Neural progenitor cell (in vitro differentiated cells): ENCODE measurements at regions not wholly inside any gene's neighbourhood (a gene's known extent, or its start where the extent isn't known, plus 50 kb on each side); places are given as distances from the start of the nearest gene placed in this dataset.

Source experiments
- DNase-seq: peaks from one replicate; pipeline ENCODE4 v3.0.0-alpha.2; 2016; ENCODE audit warnings: low spot score
- H2AFZ ChIP-seq: fragments of 200-600 bp; sonication (generic); replicated peaks from 2 replicates; pipeline ENCODE4 v1.6.1; 2016; ENCODE audit warnings: antibody characterized with exemption
- H3F3A ChIP-seq: fragments of 200-600 bp; sonication (generic); 2 replicates; pipeline ENCODE4 v1.6.1; 2016; ENCODE audit warnings: antibody characterized with exemption, low read depth
- H3K27ac ChIP-seq: fragments of 200-600 bp; sonication (generic); 2 replicates; pipeline ENCODE4 v1.5.1; 2016; ENCODE audit warnings: mild to moderate bottlenecking
- H3K27me3 ChIP-seq: fragments of 200-600 bp; sonication (generic); 2 replicates; pipeline ENCODE4 v1.6.1; 2016; ENCODE audit warnings: mild to moderate bottlenecking, moderate library complexity
- H3K36me3 ChIP-seq: fragments of 200-600 bp; sonication (generic); 2 replicates; pipeline ENCODE4 v1.5.1; 2016
- H3K4me1 ChIP-seq: fragments of 200-600 bp; sonication (generic); 2 replicates; pipeline ENCODE4 v1.6.1; 2016; ENCODE audit warnings: mixed run types
- H3K4me2 ChIP-seq: fragments of 200-600 bp; sonication (generic); 2 replicates; pipeline ENCODE4 v1.6.1; 2016
- H3K4me3 ChIP-seq: fragments of 200-600 bp; sonication (generic); 2 replicates; pipeline ENCODE4 v1.5.1; 2016
- H3K79me2 ChIP-seq: fragments of 200-600 bp; sonication (generic); 2 replicates; pipeline ENCODE4 v1.6.1; 2016; ENCODE audit warnings: low read depth
- H3K9ac ChIP-seq: fragments of 200-600 bp; sonication (generic); 2 replicates; pipeline ENCODE4 v1.6.1; 2016
- H3K9me3 ChIP-seq: fragments of 200-600 bp; sonication (generic); 2 replicates; pipeline ENCODE4 v1.5.1; 2016; ENCODE audit warnings: low read depth
- H4K20me1 ChIP-seq: fragments of 200-600 bp; sonication (generic); 2 replicates; pipeline ENCODE4 v1.6.1; 2016; ENCODE audit warnings: low read depth
- H3K27ac Mint-ChIP-seq: 3 replicates; pipeline ENCODE4 v1.8.0; 2021; ENCODE audit warnings: mixed read lengths
- H3K27me3 Mint-ChIP-seq: 2 replicates; pipeline ENCODE4 v1.8.0; 2022; ENCODE audit warnings: low read depth, mild to moderate bottlenecking, inconsistent platforms, moderate library complexity, mixed read lengths; ENCODE audit not compliant: insufficient read depth
- H3K36me3 Mint-ChIP-seq: 3 replicates; pipeline ENCODE4 v1.8.0; 2021; ENCODE audit warnings: mixed read lengths
- H3K4me1 Mint-ChIP-seq: 3 replicates; pipeline ENCODE4 v1.8.0; 2021; ENCODE audit warnings: mixed read lengths
- H3K4me3 Mint-ChIP-seq: 3 replicates; pipeline ENCODE4 v1.8.0; 2021; ENCODE audit warnings: mild to moderate bottlenecking, moderate library complexity, mixed read lengths
- H3K9me3 Mint-ChIP-seq: 3 replicates; pipeline ENCODE4 v1.8.0; 2020; ENCODE audit warnings: mixed read lengths
- EZH2 ChIP-seq: fragments of 200-600 bp; sonication (generic); IDR thresholded peaks from 2 replicates; pipeline ENCODE4 v1.6.1; 2017; ENCODE audit warnings: antibody characterized with exemption, mild to moderate bottlenecking, moderate library complexity
- EZH2phosphoT487 ChIP-seq: fragments of 200-600 bp; sonication (generic); IDR thresholded peaks from 2 replicates; pipeline ENCODE4 v1.6.1; 2017; ENCODE audit warnings: antibody characterized with exemption
- TF ChIP-seq, protein P1 (sequence below): fragments of 200-600 bp; sonication (generic); IDR thresholded peaks from 2 replicates; pipeline ENCODE4 v1.5.1; 2017; ENCODE audit warnings: antibody characterized with exemption, mild to moderate bottlenecking

GRCh38 chr10:121242741-121243608, 355.3 kb downstream of the FGFR2 start:
- no peaks in the 10 kb centered on the region for H3K27me3 ChIP-seq
- H3K36me3 Mint-ChIP-seq: peaks cover 2% of the 10 kb centered on the region
- no peaks in the 10 kb centered on the region for H4K20me1 ChIP-seq
- no peak overlapping the region for H3K4me3 ChIP-seq
- H2AFZ ChIP-seq: no peak overlapping the region
- H3K9me3 Mint-ChIP-seq: peaks cover 10% of the 10 kb centered on the region
- H3K27me3 Mint-ChIP-seq: no peaks in the 10 kb centered on the region
- H3K4me1 ChIP-seq: no peaks in the 10 kb centered on the region
- no peak for DNase-seq
- H3K4me1 Mint-ChIP-seq: peaks cover 5% of the 10 kb centered on the region
- no peak overlapping the region for H3K27ac Mint-ChIP-seq
- no peak overlapping the region for H3K4me3 Mint-ChIP-seq
- H3K9ac ChIP-seq: no peak overlapping the region
- no peaks in the 10 kb centered on the region for H3K9me3 ChIP-seq
- H3K27ac ChIP-seq: no peak overlapping the region
- TF ChIP-seq, protein P1, sequence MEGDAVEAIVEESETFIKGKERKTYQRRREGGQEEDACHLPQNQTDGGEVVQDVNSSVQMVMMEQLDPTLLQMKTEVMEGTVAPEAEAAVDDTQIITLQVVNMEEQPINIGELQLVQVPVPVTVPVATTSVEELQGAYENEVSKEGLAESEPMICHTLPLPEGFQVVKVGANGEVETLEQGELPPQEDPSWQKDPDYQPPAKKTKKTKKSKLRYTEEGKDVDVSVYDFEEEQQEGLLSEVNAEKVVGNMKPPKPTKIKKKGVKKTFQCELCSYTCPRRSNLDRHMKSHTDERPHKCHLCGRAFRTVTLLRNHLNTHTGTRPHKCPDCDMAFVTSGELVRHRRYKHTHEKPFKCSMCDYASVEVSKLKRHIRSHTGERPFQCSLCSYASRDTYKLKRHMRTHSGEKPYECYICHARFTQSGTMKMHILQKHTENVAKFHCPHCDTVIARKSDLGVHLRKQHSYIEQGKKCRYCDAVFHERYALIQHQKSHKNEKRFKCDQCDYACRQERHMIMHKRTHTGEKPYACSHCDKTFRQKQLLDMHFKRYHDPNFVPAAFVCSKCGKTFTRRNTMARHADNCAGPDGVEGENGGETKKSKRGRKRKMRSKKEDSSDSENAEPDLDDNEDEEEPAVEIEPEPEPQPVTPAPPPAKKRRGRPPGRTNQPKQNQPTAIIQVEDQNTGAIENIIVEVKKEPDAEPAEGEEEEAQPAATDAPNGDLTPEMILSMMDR: no peak
- TF ChIP-seq EZH2phosphoT487 (no peak), EZH2 (no peak)
- H3K4me2 ChIP-seq: no peak overlapping the region
- H3F3A ChIP-seq: no peaks in the 10 kb centered on the region
- H3K36me3 ChIP-seq: no peaks in the 10 kb centered on the region
- no peaks in the 10 kb centered on the region for H3K79me2 ChIP-seq

DNA sequence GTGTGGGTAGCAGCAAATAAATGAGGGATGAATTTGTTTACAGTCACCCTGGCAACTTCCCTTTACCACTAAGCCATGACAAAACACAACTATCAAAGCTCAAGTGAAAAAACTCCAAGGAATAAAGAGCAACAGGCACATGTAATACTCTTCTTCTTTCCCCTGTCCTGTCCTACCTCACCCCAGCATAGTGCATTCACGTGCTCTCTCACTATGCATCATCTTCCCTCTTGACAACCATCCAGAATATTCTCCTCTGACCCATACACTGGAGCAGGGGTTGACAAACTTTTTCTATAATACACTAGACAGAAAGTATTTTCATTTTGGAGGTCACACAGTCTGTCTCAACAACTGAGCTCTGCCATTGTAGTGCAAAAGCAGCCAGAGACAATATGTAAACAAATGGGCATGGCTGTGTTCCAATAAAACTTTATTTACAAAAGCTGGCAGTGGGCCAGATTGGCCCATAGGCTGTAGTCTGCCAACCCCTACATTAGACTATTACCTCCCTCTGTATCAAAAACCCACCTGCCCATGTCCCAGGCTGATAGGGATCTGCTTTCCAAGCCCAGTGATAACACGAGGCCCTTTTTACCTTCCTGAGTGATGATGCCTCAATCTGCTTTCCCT, 354.5 kb downstream of the FGFR2 start:
- Histone ChIP-seq H4K20me1 (no peaks in the 10 kb centered on the region), H3F3A (peaks cover 4% of the 10 kb centered on the region), H3K36me3 (no peaks in the 10 kb centered on the region), H3K4me2 (no peak overlapping the region), H2AFZ (no peak overlapping the region), H3K9me3 (no peaks in the 10 kb centered on the region), H3K4me3 (no peak overlapping the region), H3K27me3 (no peaks in the 10 kb centered on the region), H3K27ac (no peak overlapping the region), H3K79me2 (no peaks in the 10 kb centered on the region), H3K4me1 (no peaks in the 10 kb centered on the region), H3K9ac (no peak overlapping the region)
- no peak for DNase-seq
- TF ChIP-seq EZH2phosphoT487 (no peak), EZH2 (no peak)
- TF ChIP-seq, protein P1: no peak
- Mint-ChIP-seq H3K9me3 (peaks cover 9% of the 10 kb centered on the region), H3K27ac (no peak overlapping the region), H3K4me3 (no peak overlapping the region), H3K4me1 (peaks cover 5% of the 10 kb centered on the region), H3K27me3 (no peaks in the 10 kb centered on the region), H3K36me3 (peaks cover 2% of the 10 kb centered on the region)

- H3F3A ChIP-seq: peaks cover 4% of the 10 kb centered on the region
- no peak overlapping the region for H3K4me2 ChIP-seq
- H2AFZ ChIP-seq: no peak overlapping the region
- H3K27me3 Mint-ChIP-seq: no peaks in the 10 kb centered on the region
- no peaks in the 10 kb centered on the region for H3K9me3 ChIP-seq
- H3K9me3 Mint-ChIP-seq: peaks cover 9% of the 10 kb centered on the region
- H3K79me2 ChIP-seq: no peaks in the 10 kb centered on the region
- H4K20me1 ChIP-seq: no peaks in the 10 kb centered on the region
- peak overlapping the region; percentile 83 for H3K27ac Mint-ChIP-seq
- no peak for DNase-seq
- H3K27me3 ChIP-seq: no peaks in the 10 kb centered on the region
- H3K4me3 Mint-ChIP-seq: no peak overlapping the region
- H3K9ac ChIP-seq: no peak overlapping the region
- H3K27ac ChIP-seq: no peak overlapping the region
- peaks cover 5% of the 10 kb centered on the region for H3K4me1 Mint-ChIP-seq
- TF ChIP-seq, protein P1: no peak
- no peak for TF ChIP-seq EZH2
- TF ChIP-seq EZH2phosphoT487: no peak
- H3K36me3 ChIP-seq: no peaks in the 10 kb centered on the region
- H3K4me1 ChIP-seq: no peaks in the 10 kb centered on the region
- no peak overlapping the region for H3K4me3 ChIP-seq
- peaks cover 2% of the 10 kb centered on the region for H3K36me3 Mint-ChIP-seq
Measured at GRCh38 chr10:121244818-121245217, 353.4 kb downstream of the FGFR2 start.
